Body of pancreas (tissue), 4 donors: ENCODE measurements at regions not wholly inside any gene's neighbourhood (a gene's known extent, or its start where the extent isn't known, plus 50 kb on each side); places are given as distances from the start of the nearest gene placed in this dataset.

ENCODE experiments used
- ATAC-seq: fragments of 150-250 bp; one replicate; pipeline ENCODE4 v1.9.1; 2016
- DNase-seq, 4 donors: peaks; one replicate each; pipeline ENCODE4 v3.0.0-alpha.2; 2019
- H3K27ac ChIP-seq, 4 donors: fragments of 200-600 bp; sonication (generic); 1 replicate in 3 of 4; 2 replicates in 1 of 4; pipeline versions ENCODE4 v1.5.1 to v1.6.1; 2016 to 2019; ENCODE audit warnings: mild to moderate bottlenecking in 1 of 4, mixed read lengths in 1 of 4, moderate library complexity in 1 of 4
- H3K27me3 ChIP-seq, 2 donors: fragments of 200-600 bp; sonication (generic); one replicate each; pipeline ENCODE4 v1.6.0; 2016; ENCODE audit warnings: mild to moderate bottlenecking in 1 of 2
- H3K36me3 ChIP-seq, 2 donors: fragments of 200-600 bp; sonication (generic); replicated peaks in 1 of 2; 2 replicates each; pipeline ENCODE4 v1.5.1; 2016; ENCODE audit warnings: low read depth in 2 of 2; ENCODE audit not compliant: insufficient read depth in 1 of 2
- H3K4me1 ChIP-seq: fragments of 200-600 bp; sonication (generic); one replicate; pipeline ENCODE4 v1.6.0; 2016
- H3K4me3 ChIP-seq, 2 donors: fragments of 200-600 bp; sonication (generic); 1 replicate in 1 of 2; 2 replicates in 1 of 2; pipeline ENCODE4 v1.5.1; 2016 to 2019
- H3K9me3 ChIP-seq, 3 donors: fragments of 200-600 bp; sonication (generic); 1 replicate in 2 of 3; 2 replicates in 1 of 3; pipeline ENCODE4 v1.5.1; 2016
- POLR2A ChIP-seq, 3 donors: fragments of 450-650 bp; IDR thresholded peaks; one replicate each; pipeline ENCODE4 v1.6.1; 2016; ENCODE audit warnings: antibody characterized with exemption in 3 of 3, mild to moderate bottlenecking in 2 of 3
- WGBS, 2 donors: methylation state at CpG; one replicate each; pipeline ENCODE4 v1.1.5; 2017; 5-methylcytosine and 5-hydroxymethylcytosine counted together
- intact Hi-C: fragments of 100-400 bp; cut with DNase I; formaldehyde crosslinking; loops from one replicate; pipeline ENCODE4 v1.15.1; 2023
- TF ChIP-seq, protein P1 (sequence below), 7 experiments: fragments of 450-650 bp in 4 of 7; fragments of 200-600 bp in 3 of 7; sonication (generic) in 3 of 7; IDR thresholded peaks; one replicate each; pipeline ENCODE4 v1.5.1; 2016 to 2019; ENCODE audit warnings: antibody characterized with exemption in 7 of 7

DNA sequence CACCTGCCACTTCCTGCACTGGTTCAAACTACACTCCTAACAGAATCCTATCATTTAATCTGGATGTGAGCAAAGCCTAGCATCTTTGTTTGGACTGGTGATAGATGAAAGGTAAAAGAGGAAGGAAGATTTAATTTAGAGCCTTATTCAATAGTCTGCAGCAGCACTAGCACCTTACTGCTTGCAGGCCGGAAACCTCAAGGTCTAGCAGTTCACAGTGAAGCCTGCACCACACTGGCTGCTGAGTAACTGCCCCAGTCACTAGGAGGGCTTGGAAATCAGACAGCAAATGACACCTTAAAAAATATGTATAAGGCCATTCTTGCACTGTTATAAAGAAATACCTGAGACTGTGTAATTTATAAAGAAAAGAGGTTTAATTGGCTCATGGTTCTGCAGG lies 358.0 kb downstream of the DAD1 start:
- H3K36me3 ChIP-seq = no peaks in the 10 kb centered on the region
- no peaks in the 10 kb centered on the region for H3K9me3 ChIP-seq
- 67 to 74% methylated on average over 1 of the region's 1 CpG for WGBS, 2 donors
- DNase-seq (no peak), ATAC-seq (no peak)
- no peak overlapping the region for H3K4me3 ChIP-seq
- H3K4me1 ChIP-seq = no peaks in the 10 kb centered on the region
- no peak overlapping the region for H3K27ac ChIP-seq
- H3K27me3 ChIP-seq = no peaks in the 10 kb centered on the region
- intact Hi-C loops = no loop called here
- TF ChIP-seq POLR2A (IDR thresholded peaks at IDR 0.05) = no peak
- TF ChIP-seq, protein P1, sequence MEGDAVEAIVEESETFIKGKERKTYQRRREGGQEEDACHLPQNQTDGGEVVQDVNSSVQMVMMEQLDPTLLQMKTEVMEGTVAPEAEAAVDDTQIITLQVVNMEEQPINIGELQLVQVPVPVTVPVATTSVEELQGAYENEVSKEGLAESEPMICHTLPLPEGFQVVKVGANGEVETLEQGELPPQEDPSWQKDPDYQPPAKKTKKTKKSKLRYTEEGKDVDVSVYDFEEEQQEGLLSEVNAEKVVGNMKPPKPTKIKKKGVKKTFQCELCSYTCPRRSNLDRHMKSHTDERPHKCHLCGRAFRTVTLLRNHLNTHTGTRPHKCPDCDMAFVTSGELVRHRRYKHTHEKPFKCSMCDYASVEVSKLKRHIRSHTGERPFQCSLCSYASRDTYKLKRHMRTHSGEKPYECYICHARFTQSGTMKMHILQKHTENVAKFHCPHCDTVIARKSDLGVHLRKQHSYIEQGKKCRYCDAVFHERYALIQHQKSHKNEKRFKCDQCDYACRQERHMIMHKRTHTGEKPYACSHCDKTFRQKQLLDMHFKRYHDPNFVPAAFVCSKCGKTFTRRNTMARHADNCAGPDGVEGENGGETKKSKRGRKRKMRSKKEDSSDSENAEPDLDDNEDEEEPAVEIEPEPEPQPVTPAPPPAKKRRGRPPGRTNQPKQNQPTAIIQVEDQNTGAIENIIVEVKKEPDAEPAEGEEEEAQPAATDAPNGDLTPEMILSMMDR (IDR thresholded peaks at IDR 0.05) = no peak

DNA sequence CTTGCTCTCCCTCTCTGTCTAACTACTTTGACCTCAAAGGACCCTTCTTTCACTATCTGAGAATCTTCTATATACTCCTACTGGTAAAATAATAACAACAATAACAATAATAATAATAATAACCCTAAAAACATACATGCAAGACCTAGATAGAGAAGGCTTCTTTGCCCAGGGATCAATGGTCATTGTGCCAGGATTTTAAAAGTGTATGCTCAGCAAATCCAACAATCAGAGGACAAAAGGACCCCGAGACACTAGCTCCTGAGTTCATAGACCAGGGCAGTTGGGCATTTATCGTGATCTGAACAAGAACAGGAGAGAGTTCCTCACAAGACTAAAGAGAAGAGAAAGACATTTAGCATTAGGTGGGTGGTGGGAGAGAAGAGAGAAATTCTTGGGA lies 358.5 kb downstream of the DAD1 start:
- Histone ChIP-seq H3K4me1 (no peaks in the 10 kb centered on the region), H3K9me3 (no peaks in the 10 kb centered on the region), H3K36me3 (no peaks in the 10 kb centered on the region), H3K27ac (no peak overlapping the region), H3K27me3 (no peaks in the 10 kb centered on the region), H3K4me3 (no peak overlapping the region)
- DNase-seq = no peak
- TF ChIP-seq POLR2A (IDR thresholded peaks at IDR 0.05) = no peak
- TF ChIP-seq, protein P1 (IDR thresholded peaks at IDR 0.05) = no peak
- no peak for ATAC-seq
- WGBS, 2 donors = 77 to 83% methylated on average over 2 of the region's 2 CpGs
- intact Hi-C loops = no loop called here

DNA sequence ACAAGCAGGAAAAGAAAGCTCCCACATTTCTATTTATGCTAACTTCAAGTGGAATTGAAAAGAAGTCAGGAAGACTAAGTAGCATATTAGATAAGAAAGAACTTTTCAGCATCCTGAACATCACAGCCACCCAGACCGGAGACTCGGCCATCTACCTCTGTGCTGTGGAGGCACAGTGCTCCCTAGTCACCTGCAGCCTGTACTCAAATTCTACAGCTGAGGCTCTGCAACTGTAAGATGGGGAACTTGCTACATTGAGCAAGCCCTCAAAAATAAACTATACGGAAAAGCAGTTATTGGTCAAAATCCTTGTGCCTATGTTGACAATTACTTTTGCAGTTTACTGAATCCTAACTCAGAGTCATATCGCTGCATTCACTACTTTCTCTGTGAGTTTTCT lies 361.9 kb downstream of the DAD1 start:
- intact Hi-C loops = no loop called here
- DNase-seq = no peak
- H3K27ac ChIP-seq = no peak overlapping the region
- ATAC-seq = no peak
- no peaks in the 10 kb centered on the region for H3K27me3 ChIP-seq
- no peaks in the 10 kb centered on the region for H3K9me3 ChIP-seq
- no peaks in the 10 kb centered on the region for H3K4me1 ChIP-seq
- TF ChIP-seq, protein P1 (IDR thresholded peaks at IDR 0.05) = no peak
- TF ChIP-seq POLR2A (IDR thresholded peaks at IDR 0.05) = no peak
- 73 to 96% methylated on average over 4 of the region's 4 CpGs for WGBS, 2 donors
- no peak overlapping the region for H3K4me3 ChIP-seq
- H3K36me3 ChIP-seq = no peaks in the 10 kb centered on the region

DNA sequence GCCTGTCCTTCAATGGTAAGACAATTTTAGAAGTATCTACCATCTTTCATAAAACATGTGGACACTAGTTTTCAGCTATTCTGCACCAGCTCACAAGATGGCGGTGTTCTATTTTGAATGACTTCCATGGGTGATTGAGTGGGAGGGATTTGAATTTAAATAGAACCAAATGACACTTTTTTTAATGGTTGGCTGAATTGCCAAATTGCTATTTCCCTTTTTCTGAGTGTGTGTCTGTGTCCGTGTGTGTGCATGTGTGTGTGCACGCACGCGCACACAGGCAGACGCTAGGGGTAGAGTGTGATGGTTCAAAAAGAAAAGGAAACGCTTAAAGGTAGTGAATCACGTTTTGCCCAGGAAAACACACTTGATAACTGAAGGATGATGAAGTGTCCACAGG lies 362.6 kb downstream of the DAD1 start:
- Histone ChIP-seq H3K27me3 (no peaks in the 10 kb centered on the region), H3K9me3 (no peaks in the 10 kb centered on the region), H3K36me3 (no peaks in the 10 kb centered on the region), H3K4me1 (no peaks in the 10 kb centered on the region), H3K27ac (no peak overlapping the region), H3K4me3 (no peak overlapping the region)
- TF ChIP-seq POLR2A (IDR thresholded peaks at IDR 0.05) = no peak
- TF ChIP-seq, protein P1 (IDR thresholded peaks at IDR 0.05) = no peak
- DNase-seq (no peak), ATAC-seq (no peak)
- intact Hi-C loops = no loop called here
- 72 to 81% methylated on average over 8 of the region's 8 CpGs for WGBS, 2 donors

DNA sequence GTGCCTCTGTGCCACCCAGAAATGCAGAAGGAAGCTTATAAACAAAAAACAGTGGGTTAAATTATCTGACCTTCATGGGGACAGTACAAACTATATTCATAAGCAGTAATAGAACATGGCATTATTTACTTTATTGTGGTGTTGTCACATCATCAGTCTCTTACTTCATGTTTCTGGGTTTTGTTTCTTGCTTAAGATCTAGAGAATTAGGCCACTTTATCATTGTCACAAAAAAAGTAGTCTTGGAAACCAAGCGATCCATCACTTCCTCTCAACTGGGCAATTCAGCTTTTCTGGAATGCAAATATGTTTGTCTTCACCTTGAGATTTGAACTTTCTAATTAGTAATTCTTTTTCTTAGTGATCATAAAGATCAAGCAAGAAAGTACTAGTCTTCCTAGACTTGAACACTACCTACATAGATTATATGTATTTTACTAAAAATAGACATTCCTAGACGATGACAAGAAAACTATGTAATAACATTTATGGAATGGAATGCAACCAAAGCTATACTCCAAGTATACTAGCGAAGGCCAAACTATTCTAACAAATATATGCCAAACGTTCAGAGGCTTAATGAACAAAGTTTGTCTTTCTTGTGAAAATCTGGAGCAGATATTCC lies 363.4 kb downstream of the DAD1 start:
- intact Hi-C loops = no loop called here
- Histone ChIP-seq H3K4me3 (no peak overlapping the region), H3K27me3 (no peaks in the 10 kb centered on the region), H3K27ac (no peak overlapping the region), H3K36me3 (no peaks in the 10 kb centered on the region), H3K4me1 (no peaks in the 10 kb centered on the region), H3K9me3 (no peaks in the 10 kb centered on the region)
- 43 to 45% methylated on average over 4 of the region's 4 CpGs for WGBS, 2 donors
- TF ChIP-seq, protein P1 (IDR thresholded peaks at IDR 0.05) = no peak
- no peak for TF ChIP-seq POLR2A (IDR thresholded peaks at IDR 0.05)
- no peak for ATAC-seq
- no peak for DNase-seq
